A549 (cell line): ENCODE measurements at regions not wholly inside any gene's neighbourhood (a gene's known extent, or its start where the extent isn't known, plus 50 kb on each side); places are given as distances from the start of the nearest gene placed in this dataset.

Experiments used
- BHLHE40 ChIP-seq: IDR thresholded peaks from 2 replicates; pipeline ENCODE4 v1.6.1; 2012; ENCODE audit warnings: low read depth, low read length, inconsistent platforms
- CHD2 ChIP-seq: fragments of 150-350 bp; IDR thresholded peaks from 2 replicates; pipeline ENCODE4 v1.6.1; 2014; ENCODE audit warnings: low read length; ENCODE audit not compliant: partially characterized antibody
- GATA3 ChIP-seq: IDR thresholded peaks from 2 replicates; pipeline ENCODE4 v1.6.1; 2012; ENCODE audit warnings: borderline replicate concordance
- POLR2A ChIP-seq: IDR thresholded peaks from 2 replicates; pipeline ENCODE4 v1.6.1; 2012; ENCODE audit warnings: mild to moderate bottlenecking, low read length
- RAD21 ChIP-seq, 2 experiments: fragments of >200 bp in 1 of 2; sonication (Bioruptor Twin) in 1 of 2; formaldehyde crosslinking in 1 of 2; IDR thresholded peaks in 1 of 2; conservative IDR thresholded peaks in 1 of 2; 2 replicates in 1 of 2; 3 replicates in 1 of 2; pipeline ENCODE4 v1.6.1; 2012 to 2018; ENCODE audit warnings: inconsistent platforms in 1 of 2
- RCOR1 ChIP-seq: fragments of 150-350 bp; IDR thresholded peaks from 2 replicates; pipeline ENCODE4 v1.6.1; 2014; ENCODE audit warnings: antibody characterized with exemption, low read length, low read depth
- RNF2 ChIP-seq: fragments of 200-600 bp; sonication (generic); IDR thresholded peaks from 2 replicates; pipeline ENCODE4 v1.6.1; 2016; ENCODE audit warnings: low read depth, mild to moderate bottlenecking, antibody characterized with exemption, moderate library complexity, borderline replicate concordance
- TF ChIP-seq, protein P1 (sequence below): fragments of 200-600 bp; sonication (generic); IDR thresholded peaks from 2 replicates; pipeline ENCODE4 v1.6.1; 2016; ENCODE audit warnings: antibody characterized with exemption, mild to moderate bottlenecking, moderate library complexity
- TF ChIP-seq, protein P2 (sequence below): fragments of >200 bp; sonication (Bioruptor Twin); formaldehyde crosslinking; IDR thresholded peaks from 3 replicates; pipeline ENCODE4 v1.5.1; 2016
- TF ChIP-seq, protein P3 (sequence below): fragments of 450-650 bp; IDR thresholded peaks from 2 replicates; pipeline ENCODE4 v1.6.1; 2014; ENCODE audit warnings: antibody characterized with exemption
- TF ChIP-seq, protein P4 (sequence below): fragments of >200 bp; sonication (Bioruptor Twin); formaldehyde crosslinking; IDR thresholded peaks from 3 replicates; pipeline ENCODE4 v1.6.1; 2016
- TF ChIP-seq, protein P5 (sequence below): IDR thresholded peaks from 2 replicates; pipeline ENCODE4 v1.6.1; 2012
- TF ChIP-seq, protein P6 (sequence below): IDR thresholded peaks from 2 replicates; pipeline ENCODE4 v1.6.1; 2012

DNA sequence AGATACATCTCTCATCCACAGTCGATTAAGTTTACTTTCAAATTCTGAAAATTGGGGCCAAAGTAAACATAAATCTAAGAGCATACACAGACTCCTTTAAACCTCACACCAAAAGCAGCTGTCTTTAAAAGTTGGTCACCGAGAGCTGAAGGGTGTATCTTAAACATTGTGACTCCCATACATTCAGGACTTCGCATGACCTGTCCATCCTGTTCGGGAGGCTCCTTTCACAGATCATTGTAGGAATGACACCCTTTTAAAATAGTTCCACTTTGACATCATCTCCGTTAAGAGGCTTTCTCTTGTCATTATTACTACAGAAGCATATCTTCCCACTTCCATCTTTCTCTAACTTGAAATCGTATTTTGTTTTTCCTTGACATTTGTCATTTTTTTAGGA is 440.0 kb downstream of the DNAJB9 start:
- TF ChIP-seq CHD2 (no peak), POLR2A (no peak), GATA3 (no peak), BHLHE40 (no peak), RAD21 (conservative IDR thresholded peaks at IDR 0.05 in 1 of 2, IDR thresholded peaks at IDR 0.05 in 1 of 2) (no peak), RCOR1 (no peak), RNF2 (no peak)
- TF ChIP-seq, protein P1, sequence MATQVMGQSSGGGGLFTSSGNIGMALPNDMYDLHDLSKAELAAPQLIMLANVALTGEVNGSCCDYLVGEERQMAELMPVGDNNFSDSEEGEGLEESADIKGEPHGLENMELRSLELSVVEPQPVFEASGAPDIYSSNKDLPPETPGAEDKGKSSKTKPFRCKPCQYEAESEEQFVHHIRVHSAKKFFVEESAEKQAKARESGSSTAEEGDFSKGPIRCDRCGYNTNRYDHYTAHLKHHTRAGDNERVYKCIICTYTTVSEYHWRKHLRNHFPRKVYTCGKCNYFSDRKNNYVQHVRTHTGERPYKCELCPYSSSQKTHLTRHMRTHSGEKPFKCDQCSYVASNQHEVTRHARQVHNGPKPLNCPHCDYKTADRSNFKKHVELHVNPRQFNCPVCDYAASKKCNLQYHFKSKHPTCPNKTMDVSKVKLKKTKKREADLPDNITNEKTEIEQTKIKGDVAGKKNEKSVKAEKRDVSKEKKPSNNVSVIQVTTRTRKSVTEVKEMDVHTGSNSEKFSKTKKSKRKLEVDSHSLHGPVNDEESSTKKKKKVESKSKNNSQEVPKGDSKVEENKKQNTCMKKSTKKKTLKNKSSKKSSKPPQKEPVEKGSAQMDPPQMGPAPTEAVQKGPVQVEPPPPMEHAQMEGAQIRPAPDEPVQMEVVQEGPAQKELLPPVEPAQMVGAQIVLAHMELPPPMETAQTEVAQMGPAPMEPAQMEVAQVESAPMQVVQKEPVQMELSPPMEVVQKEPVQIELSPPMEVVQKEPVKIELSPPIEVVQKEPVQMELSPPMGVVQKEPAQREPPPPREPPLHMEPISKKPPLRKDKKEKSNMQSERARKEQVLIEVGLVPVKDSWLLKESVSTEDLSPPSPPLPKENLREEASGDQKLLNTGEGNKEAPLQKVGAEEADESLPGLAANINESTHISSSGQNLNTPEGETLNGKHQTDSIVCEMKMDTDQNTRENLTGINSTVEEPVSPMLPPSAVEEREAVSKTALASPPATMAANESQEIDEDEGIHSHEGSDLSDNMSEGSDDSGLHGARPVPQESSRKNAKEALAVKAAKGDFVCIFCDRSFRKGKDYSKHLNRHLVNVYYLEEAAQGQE = no peak
- TF ChIP-seq, protein P2, sequence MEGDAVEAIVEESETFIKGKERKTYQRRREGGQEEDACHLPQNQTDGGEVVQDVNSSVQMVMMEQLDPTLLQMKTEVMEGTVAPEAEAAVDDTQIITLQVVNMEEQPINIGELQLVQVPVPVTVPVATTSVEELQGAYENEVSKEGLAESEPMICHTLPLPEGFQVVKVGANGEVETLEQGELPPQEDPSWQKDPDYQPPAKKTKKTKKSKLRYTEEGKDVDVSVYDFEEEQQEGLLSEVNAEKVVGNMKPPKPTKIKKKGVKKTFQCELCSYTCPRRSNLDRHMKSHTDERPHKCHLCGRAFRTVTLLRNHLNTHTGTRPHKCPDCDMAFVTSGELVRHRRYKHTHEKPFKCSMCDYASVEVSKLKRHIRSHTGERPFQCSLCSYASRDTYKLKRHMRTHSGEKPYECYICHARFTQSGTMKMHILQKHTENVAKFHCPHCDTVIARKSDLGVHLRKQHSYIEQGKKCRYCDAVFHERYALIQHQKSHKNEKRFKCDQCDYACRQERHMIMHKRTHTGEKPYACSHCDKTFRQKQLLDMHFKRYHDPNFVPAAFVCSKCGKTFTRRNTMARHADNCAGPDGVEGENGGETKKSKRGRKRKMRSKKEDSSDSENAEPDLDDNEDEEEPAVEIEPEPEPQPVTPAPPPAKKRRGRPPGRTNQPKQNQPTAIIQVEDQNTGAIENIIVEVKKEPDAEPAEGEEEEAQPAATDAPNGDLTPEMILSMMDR = no peak
- TF ChIP-seq, protein P3, sequence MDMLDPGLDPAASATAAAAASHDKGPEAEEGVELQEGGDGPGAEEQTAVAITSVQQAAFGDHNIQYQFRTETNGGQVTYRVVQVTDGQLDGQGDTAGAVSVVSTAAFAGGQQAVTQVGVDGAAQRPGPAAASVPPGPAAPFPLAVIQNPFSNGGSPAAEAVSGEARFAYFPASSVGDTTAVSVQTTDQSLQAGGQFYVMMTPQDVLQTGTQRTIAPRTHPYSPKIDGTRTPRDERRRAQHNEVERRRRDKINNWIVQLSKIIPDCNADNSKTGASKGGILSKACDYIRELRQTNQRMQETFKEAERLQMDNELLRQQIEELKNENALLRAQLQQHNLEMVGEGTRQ = no peak
- TF ChIP-seq, protein P4, sequence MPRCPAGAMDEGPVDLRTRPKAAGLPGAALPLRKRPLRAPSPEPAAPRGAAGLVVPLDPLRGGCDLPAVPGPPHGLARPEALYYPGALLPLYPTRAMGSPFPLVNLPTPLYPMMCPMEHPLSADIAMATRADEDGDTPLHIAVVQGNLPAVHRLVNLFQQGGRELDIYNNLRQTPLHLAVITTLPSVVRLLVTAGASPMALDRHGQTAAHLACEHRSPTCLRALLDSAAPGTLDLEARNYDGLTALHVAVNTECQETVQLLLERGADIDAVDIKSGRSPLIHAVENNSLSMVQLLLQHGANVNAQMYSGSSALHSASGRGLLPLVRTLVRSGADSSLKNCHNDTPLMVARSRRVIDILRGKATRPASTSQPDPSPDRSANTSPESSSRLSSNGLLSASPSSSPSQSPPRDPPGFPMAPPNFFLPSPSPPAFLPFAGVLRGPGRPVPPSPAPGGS = no peak
- TF ChIP-seq, protein P5, sequence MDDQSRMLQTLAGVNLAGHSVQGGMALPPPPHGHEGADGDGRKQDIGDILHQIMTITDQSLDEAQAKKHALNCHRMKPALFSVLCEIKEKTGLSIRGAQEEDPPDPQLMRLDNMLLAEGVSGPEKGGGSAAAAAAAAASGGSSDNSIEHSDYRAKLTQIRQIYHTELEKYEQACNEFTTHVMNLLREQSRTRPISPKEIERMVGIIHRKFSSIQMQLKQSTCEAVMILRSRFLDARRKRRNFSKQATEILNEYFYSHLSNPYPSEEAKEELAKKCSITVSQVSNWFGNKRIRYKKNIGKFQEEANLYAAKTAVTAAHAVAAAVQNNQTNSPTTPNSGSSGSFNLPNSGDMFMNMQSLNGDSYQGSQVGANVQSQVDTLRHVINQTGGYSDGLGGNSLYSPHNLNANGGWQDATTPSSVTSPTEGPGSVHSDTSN = no peak
- TF ChIP-seq, protein P6, sequence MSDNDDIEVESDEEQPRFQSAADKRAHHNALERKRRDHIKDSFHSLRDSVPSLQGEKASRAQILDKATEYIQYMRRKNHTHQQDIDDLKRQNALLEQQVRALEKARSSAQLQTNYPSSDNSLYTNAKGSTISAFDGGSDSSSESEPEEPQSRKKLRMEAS = no peak
